ENCODE measurements at regions not wholly inside any gene's neighbourhood (a gene's known extent, or its start where the extent isn't known, plus 50 kb on each side); places are given as distances from the start of the nearest gene placed in this dataset.

GRCh38 chr2:4219571-4219970, 516.2 kb downstream of the DCDC2C start:
- TF ChIP-seq POLR2AphosphoS5 (IDR thresholded peaks at IDR 0.05; ENCODE audit: low read depth, low read length) (no peak), TAF1 (IDR thresholded peaks at IDR 0.05; ENCODE audit: borderline replicate concordance, insufficient read depth, low read length) (no peak), FOXP2 (optimal IDR thresholded peaks at IDR 0.05; ENCODE audit: borderline replicate concordance, extremely low read depth, extremely low read length, insufficient read depth) (no peak), SIN3A (IDR thresholded peaks at IDR 0.05; ENCODE audit: borderline replicate concordance, insufficient read depth, low read length) (no peak)
- TF ChIP-seq, protein P1, sequence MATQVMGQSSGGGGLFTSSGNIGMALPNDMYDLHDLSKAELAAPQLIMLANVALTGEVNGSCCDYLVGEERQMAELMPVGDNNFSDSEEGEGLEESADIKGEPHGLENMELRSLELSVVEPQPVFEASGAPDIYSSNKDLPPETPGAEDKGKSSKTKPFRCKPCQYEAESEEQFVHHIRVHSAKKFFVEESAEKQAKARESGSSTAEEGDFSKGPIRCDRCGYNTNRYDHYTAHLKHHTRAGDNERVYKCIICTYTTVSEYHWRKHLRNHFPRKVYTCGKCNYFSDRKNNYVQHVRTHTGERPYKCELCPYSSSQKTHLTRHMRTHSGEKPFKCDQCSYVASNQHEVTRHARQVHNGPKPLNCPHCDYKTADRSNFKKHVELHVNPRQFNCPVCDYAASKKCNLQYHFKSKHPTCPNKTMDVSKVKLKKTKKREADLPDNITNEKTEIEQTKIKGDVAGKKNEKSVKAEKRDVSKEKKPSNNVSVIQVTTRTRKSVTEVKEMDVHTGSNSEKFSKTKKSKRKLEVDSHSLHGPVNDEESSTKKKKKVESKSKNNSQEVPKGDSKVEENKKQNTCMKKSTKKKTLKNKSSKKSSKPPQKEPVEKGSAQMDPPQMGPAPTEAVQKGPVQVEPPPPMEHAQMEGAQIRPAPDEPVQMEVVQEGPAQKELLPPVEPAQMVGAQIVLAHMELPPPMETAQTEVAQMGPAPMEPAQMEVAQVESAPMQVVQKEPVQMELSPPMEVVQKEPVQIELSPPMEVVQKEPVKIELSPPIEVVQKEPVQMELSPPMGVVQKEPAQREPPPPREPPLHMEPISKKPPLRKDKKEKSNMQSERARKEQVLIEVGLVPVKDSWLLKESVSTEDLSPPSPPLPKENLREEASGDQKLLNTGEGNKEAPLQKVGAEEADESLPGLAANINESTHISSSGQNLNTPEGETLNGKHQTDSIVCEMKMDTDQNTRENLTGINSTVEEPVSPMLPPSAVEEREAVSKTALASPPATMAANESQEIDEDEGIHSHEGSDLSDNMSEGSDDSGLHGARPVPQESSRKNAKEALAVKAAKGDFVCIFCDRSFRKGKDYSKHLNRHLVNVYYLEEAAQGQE (IDR thresholded peaks at IDR 0.05; ENCODE audit: insufficient read depth in 1 of 2, low read depth in 2 of 2, low read length in 2 of 2), result no peak

DNA sequence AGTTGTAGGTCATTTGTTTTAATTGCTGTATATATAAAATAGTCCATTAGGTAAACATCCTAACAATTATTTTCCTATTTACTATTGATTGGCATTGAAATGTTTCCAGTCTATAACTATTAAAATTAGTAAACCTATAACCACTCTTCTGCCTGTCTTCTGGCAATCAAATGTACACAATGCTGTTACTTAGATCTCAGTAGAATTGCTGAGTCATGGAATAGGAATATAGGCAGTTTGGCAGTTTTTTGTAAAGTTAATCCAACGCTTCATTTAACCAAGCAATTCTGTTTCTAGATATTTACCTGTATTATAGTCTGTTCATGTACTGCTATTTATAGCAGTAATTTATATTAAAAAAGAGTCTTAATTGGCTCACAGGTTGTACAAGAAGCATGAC, 518.1 kb downstream of the DCDC2C start:
- TF ChIP-seq, protein P1 (IDR thresholded peaks at IDR 0.05; ENCODE audit: insufficient read depth in 1 of 2, low read depth in 2 of 2, low read length in 2 of 2), result no peak
- no peak for TF ChIP-seq SIN3A (IDR thresholded peaks at IDR 0.05; ENCODE audit: borderline replicate concordance, insufficient read depth, low read length)
- no peak for TF ChIP-seq TAF1 (IDR thresholded peaks at IDR 0.05; ENCODE audit: borderline replicate concordance, insufficient read depth, low read length)
- no peak for TF ChIP-seq FOXP2 (optimal IDR thresholded peaks at IDR 0.05; ENCODE audit: borderline replicate concordance, extremely low read depth, extremely low read length, insufficient read depth)
- no peak for TF ChIP-seq POLR2AphosphoS5 (IDR thresholded peaks at IDR 0.05; ENCODE audit: low read depth, low read length)

DNA sequence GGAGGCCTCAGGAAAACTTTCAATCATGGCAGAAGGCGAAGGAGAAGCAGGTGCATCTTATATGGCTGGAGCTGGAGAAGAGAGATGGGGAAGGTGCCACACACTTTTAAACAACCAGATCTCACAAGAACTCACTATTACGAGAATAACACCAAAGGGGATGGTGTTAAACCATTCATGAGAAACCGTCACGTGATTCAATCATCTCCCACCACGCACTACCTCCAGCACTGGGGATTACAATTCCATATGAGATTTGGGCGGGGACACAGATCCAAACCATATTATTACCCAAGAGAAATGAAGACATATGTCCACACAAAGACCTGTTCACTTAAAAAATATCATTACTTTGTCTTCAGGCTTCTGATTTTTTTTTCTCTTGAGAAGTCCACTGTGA, 518.5 kb downstream of the DCDC2C start:
- TF ChIP-seq, protein P1 (IDR thresholded peaks at IDR 0.05; ENCODE audit: insufficient read depth in 1 of 2, low read depth in 2 of 2, low read length in 2 of 2), result no peak
- TF ChIP-seq SIN3A (IDR thresholded peaks at IDR 0.05; ENCODE audit: borderline replicate concordance, insufficient read depth, low read length) (no peak), POLR2AphosphoS5 (IDR thresholded peaks at IDR 0.05; ENCODE audit: low read depth, low read length) (no peak), FOXP2 (optimal IDR thresholded peaks at IDR 0.05; ENCODE audit: borderline replicate concordance, extremely low read depth, extremely low read length, insufficient read depth) (no peak), TAF1 (IDR thresholded peaks at IDR 0.05; ENCODE audit: borderline replicate concordance, insufficient read depth, low read length) (no peak)

GRCh38 chr2:4246364-4247131, 543.2 kb downstream of the DCDC2C start:
- TF ChIP-seq FOXP2 (optimal IDR thresholded peaks at IDR 0.05; ENCODE audit: borderline replicate concordance, extremely low read depth, extremely low read length, insufficient read depth), result no peak
- no peak for TF ChIP-seq POLR2AphosphoS5 (IDR thresholded peaks at IDR 0.05; ENCODE audit: low read depth, low read length)
- TF ChIP-seq TAF1 (IDR thresholded peaks at IDR 0.05; ENCODE audit: borderline replicate concordance, insufficient read depth, low read length), result no peak
- TF ChIP-seq, protein P1 (IDR thresholded peaks at IDR 0.05; ENCODE audit: insufficient read depth in 1 of 2, low read depth in 2 of 2, low read length in 2 of 2), result no peak
- TF ChIP-seq SIN3A (IDR thresholded peaks at IDR 0.05; ENCODE audit: borderline replicate concordance, insufficient read depth, low read length), result no peak
